LoVo (cell line): ENCODE measurements at regions not wholly inside any gene's neighbourhood (a gene's known extent, or its start where the extent isn't known, plus 50 kb on each side); places are given as distances from the start of the nearest gene placed in this dataset.
"Not testable (repeated sequence)": the region's sequence is repeated elsewhere in the genome, so short reads cannot be mapped to it uniquely, and the experiment has no call there.

Experiments used
- DNase-seq: peaks from one replicate; pipeline ENCODE4 v3.0.0-alpha.2; 2016; ENCODE audit warnings: low spot score

DNA sequence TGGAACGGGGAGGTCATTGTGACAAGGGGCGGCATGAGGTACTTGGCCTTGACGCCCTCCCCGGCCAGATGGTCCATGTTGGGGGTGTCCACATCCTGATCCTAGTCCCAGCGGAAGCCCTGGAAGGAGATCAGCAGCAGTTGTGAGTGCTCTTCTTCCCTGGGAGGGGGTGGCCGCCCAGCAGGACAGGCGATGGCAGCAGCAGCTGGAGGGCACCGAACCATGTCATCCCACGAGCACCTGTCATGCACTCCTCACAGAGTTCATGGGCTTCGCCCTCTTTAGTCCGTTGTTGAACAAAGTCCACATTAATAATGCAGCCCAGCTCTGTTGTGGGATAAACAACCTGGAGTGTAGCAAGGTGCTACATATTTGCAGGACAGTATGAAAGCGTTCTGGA is 130.7 kb downstream of the UNC93B1 start:
- not testable (repeated sequence) for DNase-seq

DNA sequence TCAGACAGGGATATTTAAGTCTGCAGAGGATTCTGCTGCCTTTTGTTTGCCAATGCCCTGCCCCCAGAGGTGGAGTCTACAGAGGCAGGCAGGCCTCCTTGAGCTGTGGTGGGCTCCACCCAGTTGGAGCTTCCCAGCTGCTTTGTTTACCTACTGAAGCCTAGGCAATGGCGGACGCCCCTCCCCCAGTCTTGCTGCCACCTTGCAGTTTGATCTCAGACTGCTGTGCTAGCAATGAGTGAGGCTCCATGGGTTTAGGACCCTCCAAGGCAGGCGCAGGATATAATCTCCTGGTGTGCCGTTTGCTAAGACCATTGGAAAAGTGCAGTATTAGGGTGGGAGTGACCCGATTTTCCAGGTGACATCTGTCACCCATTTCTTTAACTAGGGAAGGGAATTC is 132.7 kb downstream of the UNC93B1 start:
- DNase-seq: not testable (repeated sequence)

DNA sequence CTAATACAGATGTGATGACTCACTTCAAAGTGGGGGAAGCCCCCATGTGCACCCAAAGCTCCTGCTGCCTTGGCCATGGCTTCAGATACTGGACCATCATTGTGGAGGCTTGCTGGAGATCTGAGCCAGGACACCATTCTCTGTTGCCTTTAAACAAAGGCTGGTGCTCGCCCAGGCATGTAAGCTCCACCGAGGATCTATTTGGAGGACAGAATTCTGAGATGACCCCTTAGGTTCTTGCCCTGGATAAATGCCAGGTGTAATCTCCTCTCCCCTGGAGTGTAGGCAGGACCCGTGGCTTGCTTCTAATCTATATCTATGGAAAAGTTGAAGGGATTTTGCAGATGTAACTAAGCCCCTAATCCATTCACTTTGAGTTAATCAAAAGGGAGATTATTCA is 141.0 kb downstream of the UNC93B1 start:
- not testable (repeated sequence) for DNase-seq

DNA sequence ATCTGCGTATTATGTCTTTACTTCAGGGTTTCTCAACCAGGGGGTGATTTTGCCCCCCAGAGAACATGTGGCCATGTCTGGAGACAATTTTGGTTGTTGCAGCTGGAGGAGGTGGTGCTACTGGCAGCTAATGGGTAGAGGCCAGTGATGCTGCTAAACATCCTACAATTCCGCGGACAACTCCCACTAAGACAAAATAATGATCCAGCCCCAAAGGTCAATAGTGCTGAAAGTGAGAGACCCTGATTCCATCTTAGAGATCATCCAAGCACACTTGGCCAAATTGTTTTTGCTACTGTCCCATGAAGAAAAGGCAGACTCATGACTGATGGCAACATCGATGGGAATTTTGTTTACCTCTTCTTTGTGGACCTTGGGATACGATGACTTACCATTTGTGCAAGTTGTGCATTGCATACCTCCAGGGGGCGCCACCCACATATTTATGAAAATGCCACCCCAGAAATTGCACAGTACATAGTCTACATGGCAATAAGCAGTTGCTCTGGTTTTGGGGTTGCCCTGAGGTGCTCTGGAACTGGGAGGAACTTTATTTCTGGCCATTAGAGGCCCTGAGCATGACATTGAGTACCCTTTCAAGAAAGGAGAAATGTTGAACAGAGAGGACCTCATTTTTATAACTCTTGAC is 144.3 kb downstream of the UNC93B1 start:
- peak; percentile 8 for DNase-seq

DNA sequence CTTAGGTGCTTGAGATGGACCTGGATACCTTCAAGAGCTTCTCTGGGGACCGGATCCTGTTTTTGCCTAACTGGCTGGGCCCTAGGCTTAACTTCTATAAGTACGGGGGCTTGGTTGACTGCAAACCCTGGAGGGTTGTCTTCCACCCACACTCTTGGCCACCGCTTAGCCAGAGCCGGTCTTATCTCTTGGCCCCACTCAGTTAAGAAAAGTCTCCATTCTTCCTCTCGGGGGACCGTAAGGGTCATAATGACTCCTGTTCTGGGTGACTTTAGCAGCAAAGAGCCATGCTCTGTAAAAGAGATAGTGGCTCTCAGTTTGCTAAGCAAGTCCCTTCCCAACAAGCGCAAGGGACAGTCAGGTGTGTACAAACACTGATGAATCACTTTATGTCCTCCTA is 153.2 kb downstream of the UNC93B1 start:
- not testable (repeated sequence) for DNase-seq

DNA sequence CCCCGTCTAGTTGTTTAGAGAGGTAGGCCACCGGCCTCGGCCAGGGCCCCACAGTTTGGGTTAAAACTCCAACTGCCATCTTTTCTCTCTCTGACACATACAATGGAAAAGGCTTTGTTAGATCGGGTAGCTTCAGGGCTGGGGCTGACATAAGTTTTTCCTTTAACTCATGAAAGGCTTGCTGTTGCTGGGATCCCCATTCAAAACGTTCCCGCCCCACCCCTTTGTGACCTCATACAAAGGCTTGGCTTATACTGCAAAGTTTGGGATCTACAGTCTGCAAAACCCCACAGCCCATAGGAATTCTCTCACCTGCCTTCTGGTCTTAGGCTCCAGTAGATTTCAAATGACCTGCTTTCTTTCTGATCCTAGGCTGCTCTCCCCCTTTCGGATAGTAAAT is 154.1 kb downstream of the UNC93B1 start:
- DNase-seq: not testable (repeated sequence)

DNA sequence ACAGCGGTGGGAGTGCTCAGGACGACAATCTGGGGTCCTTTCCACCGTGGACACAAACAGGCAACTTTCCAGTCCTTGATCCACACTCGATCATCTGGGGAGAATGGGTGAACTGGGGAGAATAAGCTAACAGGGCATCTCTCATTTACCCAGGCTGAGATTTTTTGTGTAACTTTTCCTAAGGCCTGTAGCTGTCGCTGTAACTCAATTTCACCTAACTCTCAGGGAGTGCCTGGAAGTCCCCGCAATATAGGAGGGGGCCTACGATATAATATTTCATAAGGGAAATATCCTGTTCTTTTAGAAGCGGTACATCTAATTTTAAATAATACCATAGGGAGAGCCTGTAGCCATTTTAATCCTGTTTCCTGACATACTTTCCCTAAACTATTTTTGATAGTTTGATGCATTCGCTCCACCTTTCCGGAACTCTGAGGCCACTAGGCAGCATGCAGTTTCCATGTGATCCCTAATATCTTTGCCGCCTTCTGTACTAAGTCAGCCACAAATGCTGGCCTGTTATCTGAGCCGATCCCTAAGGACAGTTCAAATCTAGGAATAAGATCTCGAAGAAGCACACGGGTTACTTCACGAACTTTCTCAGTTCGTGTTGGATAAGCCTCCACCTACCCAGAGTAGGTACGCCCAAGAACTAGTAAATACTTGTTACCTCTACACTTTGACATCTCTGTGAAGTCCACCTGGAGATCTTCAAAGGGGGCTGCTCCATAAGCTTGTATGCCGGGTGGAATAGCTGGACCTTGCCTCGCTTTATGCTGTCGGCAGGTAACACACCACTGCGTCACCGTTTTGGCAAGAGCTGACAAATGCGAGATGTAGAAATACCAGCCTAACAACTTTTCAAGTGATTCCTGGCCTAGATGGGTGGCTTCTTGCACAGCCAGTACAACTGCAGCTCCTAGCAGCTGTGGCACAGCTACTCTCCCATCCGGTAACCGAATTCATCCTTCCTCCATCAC is 155.7 kb downstream of the UNC93B1 start:
- not testable (repeated sequence) for DNase-seq

DNA sequence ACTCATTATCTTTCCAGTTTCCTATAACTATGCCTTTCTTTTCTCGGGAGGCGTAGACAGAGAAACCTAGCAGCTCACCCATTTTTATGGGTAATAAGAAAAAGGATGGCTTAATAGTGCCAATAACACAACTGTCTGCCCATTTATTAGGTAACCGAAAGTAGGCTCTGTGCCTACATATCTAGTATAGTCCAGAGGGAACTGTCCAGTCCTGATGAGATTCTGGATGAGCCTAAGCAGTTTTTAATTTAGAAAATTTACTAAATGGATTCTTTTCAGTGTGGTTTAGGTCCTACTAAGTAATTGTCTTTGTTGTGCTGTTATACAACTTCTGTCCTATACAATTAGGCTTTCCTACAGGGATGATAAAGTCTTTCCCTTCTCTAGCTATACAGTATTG is 157.6 kb downstream of the UNC93B1 start:
- not testable (repeated sequence) for DNase-seq

DNA sequence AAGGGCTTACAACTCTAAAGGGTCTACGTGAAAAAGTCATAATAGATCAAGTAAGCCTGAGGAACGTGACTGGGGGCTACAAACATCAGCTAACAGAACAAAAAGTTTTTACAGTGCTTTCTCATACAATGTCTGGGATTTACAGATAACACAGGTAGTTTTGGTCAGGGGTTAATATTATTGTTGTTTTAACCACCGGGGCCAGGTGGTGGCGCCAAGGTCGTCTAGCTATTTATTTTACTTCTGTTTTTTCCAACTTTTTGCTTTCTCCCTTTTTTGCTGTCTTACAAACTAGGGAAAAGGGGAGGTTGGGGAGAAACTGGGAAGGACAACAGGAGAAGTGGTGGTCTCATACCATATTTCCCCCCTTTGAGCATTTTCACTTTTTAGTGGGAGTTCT is 158.6 kb downstream of the UNC93B1 start:
- DNase-seq: not testable (repeated sequence)

DNA sequence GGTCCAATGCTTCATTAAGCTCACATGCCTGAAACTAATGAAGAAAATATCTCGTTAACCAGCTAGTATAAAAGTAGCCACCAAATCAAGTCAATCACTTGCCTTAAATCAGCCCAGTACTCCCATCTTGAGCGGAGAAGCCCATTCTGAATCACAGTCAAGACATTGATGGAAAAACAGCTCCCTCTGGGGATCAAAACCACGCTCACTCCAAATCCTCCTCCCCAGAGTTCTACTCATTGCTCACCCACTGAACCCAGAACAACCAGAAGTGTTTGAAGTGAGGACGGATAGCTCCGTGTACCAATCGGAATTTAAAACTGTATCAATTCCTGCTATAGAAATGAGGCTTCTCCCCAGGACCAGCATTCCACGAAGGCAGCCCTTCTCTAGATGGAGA is 163.3 kb downstream of the UNC93B1 start:
- DNase-seq: not testable (repeated sequence)

DNA sequence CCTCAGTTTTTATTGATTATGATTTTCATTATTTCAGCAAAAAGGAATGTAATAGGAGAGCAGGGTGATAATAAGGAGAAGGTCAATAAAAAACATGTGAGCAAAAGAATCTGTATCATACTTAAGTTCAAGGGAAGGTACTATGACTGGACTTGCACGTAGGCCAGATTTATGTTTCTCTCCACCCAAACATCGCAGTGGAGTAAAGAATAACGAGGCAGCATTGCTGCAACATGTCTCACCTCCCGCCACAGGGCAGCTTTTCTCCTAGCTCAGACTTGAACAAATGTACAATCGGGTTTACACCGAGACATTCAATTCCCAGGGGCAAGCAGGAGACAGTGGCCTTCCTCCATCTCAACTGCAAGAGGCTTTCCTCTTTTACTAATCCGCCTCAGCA is 155.7 kb upstream of the ALDH3B2 start:
- not testable (repeated sequence) for DNase-seq

DNA sequence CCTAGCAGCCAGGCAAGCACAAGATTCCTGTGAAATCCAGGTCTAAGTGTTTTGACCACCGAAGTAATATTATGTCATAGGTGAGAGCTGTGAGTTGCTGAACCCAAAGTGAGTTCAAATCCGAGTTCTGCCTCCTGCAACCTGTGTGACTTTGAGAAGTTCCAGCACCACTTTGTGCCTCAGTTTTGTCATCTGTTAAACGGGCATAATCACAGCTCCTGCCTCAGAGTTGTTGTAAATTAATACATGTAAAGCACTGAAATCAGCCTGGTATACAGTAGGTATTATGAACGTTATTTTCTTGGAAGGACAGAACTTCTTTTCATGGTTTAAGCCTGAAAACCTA is 152.5 kb upstream of the ALDH3B2 start:
- DNase-seq: not testable (repeated sequence)

DNA sequence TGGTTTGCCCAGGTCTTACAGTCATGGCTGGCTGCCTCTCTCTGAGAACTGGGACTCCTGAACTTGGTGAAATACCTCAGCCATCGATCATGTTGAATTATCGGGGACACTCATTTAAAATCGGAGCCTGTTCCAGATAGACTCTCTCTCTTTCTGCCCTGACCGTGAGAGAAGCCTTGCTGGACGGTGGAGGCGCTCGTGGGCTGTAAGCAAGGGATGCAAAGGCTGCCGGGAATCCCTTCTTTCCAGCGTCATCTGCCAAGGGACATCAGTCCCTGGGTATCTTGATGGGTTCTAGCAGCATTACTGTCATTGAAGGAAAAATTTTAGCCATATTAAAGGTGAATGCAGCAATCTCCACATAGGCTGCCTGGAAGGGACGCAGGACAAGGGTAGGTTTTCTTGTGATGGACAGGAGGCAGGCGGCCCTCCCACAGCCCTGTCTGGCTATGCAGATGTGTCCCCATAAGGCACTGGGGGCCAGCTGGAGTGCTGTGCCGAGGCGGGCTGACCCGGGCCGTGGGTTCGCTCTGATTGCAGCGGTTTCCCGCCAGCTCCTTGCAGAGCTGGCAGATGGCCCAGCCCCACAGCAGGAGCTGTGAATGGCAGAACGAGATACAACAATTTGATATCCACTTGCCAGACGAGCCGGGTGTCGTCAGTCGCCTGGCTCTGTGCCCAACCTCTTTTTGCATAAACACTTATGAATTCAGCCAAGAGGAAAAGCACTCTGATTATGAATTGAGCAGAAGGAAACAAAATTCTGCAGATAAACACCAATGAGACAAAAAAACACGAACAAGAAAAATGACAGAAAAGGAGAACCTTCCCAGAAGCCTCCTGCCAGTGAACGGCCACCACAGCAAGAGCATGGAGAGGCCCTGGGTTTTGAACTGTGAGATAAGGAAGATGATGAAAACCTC is 151.9 kb upstream of the ALDH3B2 start:
- DNase-seq: not testable (repeated sequence)

DNA sequence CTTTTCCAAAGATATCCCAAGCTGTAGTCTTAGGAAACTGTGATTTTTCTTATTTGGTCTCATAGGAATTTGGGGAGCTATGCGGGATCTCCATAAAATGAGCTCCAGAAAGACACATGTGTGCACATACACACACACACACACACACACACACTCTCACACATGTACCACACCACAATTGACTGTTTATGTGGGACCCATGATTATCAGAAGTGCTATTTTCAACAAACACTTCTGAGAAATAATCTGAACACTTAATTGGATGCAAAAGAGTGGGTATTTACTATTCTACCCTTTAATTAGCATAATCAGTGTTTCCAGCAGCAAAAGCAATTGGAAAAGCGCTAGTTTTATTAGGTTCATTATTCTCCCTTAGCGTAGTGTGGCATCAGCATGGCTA is 150.4 kb upstream of the ALDH3B2 start:
- not testable (repeated sequence) for DNase-seq

DNA sequence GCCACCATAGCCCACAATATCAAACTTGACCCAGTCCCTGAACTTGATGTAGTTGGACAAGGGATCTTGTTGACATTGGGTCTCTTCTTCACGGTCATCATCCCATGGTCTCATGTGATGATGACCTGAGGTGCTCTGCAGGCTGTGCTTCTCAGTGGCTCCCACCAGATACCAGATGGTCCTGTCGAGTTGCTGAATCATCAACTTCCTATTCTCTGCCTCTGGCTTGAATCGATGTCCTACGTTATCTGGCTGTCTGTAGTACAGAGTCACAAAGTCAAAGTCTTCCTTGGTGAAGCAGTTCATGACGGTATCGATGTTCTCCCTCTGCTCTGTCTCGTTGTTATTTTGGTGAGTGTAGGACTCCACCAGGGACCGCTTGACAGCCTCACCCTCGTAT is 145.7 kb upstream of the ALDH3B2 start:
- DNase-seq: no peak

DNA sequence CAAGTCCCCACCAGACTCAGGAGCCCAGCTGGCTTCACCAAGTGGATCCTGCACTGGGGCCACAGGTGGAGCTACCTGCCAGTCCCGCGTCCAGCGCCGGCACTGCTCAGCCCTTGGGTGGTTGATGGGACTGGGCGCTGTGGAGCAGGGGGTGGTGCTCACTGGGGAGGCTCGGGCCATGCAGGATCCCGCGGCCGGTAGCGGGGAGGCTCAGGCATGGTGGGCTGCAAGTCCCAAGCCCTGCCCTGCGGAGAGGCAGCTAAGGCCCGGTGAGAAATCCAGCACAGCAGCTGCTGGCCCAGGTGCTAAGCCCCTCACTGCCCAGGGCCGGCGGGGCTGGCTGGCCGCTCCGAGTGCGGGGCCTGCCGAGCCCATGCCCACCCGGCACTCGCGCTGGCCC is 143.1 kb upstream of the ALDH3B2 start:
- not testable (repeated sequence) for DNase-seq

DNA sequence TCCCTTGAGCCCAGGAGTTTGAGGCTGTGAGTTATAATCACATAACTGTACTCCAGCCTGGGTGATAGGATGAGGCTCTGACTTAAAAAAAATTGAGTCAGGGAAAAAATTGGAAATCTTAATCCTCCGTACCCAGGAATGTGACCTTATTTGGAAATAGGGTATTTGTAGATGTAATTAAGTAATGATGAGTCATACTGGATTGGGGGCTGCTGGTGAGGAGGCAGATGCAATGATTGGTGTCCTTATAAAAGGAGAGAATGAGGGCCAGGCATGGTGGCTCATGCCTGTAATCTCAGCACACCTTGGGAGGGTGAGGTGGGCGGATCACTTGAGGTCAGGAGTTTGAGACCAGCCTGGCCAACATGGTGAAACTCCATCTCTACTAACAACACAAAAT is 134.9 kb upstream of the ALDH3B2 start:
- DNase-seq: not testable (repeated sequence)

DNA sequence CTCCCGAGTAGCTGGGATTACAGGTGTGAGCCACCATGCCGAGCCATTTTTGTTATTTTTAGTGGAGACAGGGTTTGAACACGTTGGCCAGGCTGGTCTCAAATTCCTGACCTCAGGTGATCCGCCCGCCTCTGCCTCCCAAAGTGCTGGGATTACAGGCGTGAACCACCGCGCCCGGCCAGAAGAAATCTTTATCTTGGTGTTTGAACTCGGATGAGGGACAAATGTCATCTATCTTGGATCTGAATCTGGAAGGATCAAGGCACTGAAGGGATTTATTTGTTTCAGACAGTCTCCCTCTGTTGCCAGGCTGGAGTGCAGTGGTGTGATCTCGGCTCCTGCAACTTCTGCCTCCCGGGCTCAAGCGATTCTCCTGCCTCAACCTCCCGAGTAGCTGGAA is 133.5 kb upstream of the ALDH3B2 start:
- not testable (repeated sequence) for DNase-seq

DNA sequence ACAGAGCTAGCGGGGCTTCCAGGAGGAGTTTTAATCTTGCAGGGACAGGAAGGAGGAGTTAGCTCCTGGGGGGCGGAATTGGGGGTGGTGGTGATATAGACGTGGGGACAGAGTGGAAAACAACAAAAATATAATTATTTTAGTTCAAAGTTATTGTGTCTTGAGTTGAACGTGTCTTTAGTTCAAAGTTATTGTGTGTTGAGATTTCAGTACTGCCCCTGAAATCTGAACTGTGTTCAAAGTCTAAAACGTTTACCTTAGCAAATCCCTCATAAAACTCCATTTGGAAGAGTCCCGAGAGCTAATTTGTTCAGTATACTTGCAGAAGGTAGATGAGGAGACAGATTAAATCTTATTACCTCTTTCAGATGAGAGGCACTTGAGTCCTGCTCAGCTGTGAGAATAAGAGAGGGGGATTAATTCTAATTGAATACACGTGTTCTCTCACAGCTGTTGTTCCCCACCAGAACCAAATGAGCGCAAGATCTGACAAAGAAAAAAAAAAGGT is 132.4 kb upstream of the ALDH3B2 start:
- DNase-seq: not testable (repeated sequence)

DNA sequence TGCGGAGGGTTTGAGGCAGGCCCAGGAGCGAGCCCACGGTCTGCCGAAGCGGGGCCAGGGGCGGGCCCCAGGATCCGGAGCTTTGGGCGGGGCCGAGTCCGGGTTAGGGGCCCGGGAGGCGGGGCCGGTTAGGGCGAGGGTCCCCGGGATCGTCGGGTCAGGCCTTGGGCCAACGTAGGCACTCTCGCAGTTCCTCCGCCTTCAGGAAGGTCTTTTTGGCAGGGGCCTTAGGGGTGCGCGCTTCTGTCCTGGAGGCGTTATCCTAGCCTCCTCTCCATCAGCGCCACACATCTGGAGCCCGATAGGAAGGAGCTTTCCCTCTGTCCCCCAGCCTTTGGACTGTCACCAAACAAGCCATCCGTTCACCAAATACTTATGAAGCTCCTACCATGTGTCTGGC is 131.8 kb upstream of the ALDH3B2 start:
- not testable (repeated sequence) for DNase-seq

DNA sequence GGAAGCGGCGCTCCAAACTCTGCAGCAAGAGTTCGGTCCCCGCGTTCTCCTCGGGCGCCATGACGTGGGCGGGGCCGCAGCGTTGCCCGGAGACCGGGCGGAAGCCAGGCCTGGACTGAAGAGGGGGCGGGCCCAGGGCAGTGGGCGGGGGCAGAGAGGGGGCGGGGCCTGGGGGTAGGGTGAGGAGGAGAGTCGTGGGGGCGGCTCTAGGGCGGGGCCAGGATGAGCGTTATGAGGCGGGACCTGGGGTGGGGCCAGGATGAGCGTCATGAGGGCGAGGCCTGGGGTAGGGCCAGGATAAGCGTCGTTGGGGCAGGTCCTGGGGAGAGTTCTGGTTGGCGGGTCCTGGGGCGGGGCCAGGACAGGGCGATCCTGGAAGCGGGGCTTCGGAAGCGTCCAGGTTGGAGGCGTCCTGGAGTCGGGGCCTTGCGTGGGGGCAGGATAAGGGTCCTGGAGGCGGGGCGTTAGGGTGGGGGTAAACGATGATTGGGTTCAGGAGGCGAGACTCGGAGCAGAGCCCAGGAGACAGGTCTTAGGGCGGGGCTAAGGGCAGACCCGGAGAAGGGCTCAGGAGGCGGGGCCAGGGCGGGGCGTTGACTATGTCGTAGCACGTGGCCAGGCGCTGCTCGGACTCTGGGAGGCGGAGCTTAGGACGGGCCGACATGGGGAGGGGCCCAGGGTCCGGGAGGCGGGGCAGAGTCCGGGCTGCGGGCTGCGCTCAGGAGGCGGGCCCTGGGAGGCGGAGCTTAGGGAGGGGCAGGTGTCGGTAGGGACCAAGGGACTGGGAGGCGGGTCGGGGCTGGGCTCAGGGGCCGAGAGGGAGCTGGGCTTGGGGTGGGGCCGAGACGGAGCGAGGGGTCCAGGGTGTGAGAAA is 131.1 kb upstream of the ALDH3B2 start:
- peak; percentile 92 for DNase-seq
